Fibroblast of pulmonary artery (primary cell): ENCODE measurements at regions not wholly inside any gene's neighbourhood (a gene's known extent, or its start where the extent isn't known, plus 50 kb on each side); places are given as distances from the start of the nearest gene placed in this dataset.
A peak's percentile ranks its signal among the peaks of the same experiment; 100 is the strongest.

Experiments used
- DNase-seq: peaks from one replicate; pipeline ENCODE4 v3.0.0-alpha.2; 2010; ENCODE audit warnings: low read depth
- H3K4me3 ChIP-seq: replicated peaks from 2 replicates; pipeline ENCODE4 v1.5.1; 2011; ENCODE audit warnings: low read depth, mild to moderate bottlenecking, control low read depth, low read length, moderate library complexity
- TF ChIP-seq, protein P1 (sequence below): IDR thresholded peaks from 2 replicates; pipeline ENCODE4 v1.5.1; 2011; ENCODE audit warnings: mild to moderate bottlenecking, control low read depth, low read length, inconsistent platforms; ENCODE audit errors: missing control alignments

- peak; percentile 94 for DNase-seq
- no peak overlapping the region for H3K4me3 ChIP-seq
- TF ChIP-seq, protein P1, sequence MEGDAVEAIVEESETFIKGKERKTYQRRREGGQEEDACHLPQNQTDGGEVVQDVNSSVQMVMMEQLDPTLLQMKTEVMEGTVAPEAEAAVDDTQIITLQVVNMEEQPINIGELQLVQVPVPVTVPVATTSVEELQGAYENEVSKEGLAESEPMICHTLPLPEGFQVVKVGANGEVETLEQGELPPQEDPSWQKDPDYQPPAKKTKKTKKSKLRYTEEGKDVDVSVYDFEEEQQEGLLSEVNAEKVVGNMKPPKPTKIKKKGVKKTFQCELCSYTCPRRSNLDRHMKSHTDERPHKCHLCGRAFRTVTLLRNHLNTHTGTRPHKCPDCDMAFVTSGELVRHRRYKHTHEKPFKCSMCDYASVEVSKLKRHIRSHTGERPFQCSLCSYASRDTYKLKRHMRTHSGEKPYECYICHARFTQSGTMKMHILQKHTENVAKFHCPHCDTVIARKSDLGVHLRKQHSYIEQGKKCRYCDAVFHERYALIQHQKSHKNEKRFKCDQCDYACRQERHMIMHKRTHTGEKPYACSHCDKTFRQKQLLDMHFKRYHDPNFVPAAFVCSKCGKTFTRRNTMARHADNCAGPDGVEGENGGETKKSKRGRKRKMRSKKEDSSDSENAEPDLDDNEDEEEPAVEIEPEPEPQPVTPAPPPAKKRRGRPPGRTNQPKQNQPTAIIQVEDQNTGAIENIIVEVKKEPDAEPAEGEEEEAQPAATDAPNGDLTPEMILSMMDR: no peak
Observed at GRCh38 chr6:11364971-11365397, 132.5 kb upstream of the NEDD9 start.

DNA sequence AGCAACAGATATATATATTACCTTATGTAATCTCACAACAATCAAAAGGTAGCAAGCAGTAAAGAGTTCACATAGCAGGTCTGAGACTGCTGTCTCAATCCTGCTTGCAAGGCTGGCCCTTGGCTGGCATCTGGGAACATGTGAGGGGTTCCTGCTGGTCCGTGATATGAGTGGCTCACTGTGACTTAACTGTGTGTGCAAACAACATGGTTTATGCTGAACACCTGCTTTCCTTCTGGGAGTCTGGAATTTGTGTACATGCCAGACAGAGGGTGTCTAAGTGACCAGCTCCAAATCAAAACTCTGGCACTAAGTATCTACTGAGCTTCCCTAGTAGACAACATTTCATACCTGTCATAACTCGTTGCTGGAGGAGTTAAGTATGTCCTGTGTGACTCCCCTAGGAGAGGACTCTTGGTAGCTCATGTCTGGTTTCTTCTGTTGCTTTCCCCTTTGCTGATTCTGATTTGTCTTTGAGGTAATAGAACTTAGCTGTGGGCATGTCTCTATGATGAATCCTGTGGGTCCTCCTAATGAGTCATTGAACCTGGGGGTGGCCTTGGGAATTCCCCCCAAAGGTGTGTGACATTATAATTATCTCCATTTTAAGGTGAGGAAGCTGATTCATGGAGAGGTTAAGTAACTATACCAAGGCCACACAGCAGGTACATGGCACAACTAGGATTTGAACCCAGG is 131.6 kb upstream of the NEDD9 start:
- TF ChIP-seq, protein P1: no peak

GRCh38 chr6:11362564-11362963 is 130.1 kb upstream of the NEDD9 start:
- DNase-seq: no peak
- H3K4me3 ChIP-seq: no peak overlapping the region
- TF ChIP-seq, protein P1: no peak

More for the DNA sequence above, 131.6 kb upstream of the NEDD9 start:
- no peak for DNase-seq
- H3K4me3 ChIP-seq: no peak overlapping the region

GRCh38 chr6:11358904-11359830 is 126.7 kb upstream of the NEDD9 start:
- TF ChIP-seq, protein P1: no peak
- peak; percentile 77 for DNase-seq
- H3K4me3 ChIP-seq: no peak overlapping the region

DNA sequence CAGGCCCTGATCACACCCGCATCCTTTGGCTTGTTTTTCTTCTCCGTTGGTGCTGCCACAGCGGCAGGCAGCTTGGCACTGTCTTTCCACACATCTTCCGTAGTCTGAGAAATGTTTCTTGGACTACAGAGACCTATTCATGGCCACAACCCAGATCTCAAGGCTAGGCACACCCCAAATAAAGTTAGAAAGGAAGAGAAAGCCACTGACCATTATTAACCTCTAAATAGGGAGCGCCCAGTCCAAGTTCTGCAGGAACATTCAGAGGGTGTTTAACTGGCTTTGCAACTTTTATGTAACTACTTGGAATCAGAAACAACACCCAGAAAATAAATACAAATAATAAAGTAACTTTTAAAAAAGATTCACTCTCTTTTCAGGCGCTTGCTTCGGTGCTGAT is 124.8 kb upstream of the NEDD9 start:
- DNase-seq: no peak
- no peak overlapping the region for H3K4me3 ChIP-seq
- TF ChIP-seq, protein P1: no peak

GRCh38 chr6:11356404-11357155 is 124.1 kb upstream of the NEDD9 start:
- TF ChIP-seq, protein P1: no peak
- DNase-seq: peak; percentile 66
- no peak overlapping the region for H3K4me3 ChIP-seq
